ENCODE measurements at regions not wholly inside any gene's neighbourhood (a gene's known extent, or its start where the extent isn't known, plus 50 kb on each side); places are given as distances from the start of the nearest gene placed in this dataset.

DNA sequence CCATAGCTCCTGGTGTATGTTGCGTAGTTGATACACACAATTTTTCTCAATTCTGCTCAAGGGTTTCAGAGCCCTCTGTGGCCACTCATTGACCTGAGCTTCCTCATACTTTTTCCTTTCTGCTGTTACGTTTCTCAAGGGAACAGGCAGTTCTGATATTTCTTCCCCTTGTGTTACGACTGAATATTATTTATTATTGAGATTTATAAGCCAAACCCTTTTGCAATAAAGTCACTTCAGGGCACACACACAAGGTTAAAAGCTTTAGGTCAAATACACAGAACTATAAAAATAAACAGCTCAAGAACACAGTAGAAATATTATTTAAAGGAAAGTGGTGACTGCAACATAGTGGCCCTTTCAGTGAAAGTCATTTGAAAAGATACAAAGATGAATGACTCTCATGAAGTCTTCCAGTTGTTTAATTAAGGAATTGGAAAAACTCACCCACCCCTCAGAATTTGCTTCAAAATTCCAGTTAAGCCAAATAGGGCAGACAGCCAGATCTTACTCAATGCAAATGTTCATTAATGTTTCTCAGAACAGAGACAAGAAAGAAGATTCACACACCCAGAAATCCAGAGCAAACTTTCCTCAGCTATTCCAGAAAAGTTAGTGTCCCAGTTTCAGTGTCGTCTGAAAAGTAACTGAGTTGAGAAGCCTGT is 179.7 kb downstream of the TRIB2 start:
- intact Hi-C loops (cut with micrococcal nuclease; ENCODE audit: unreplicated experiment), result no loop called here
- Histone ChIP-seq H3K36me3 (ENCODE audit: insufficient read depth, low read length) (no peaks in the 10 kb centered on the region), H4K20me1 (ENCODE audit: insufficient read depth, low read length) (no peaks in the 10 kb centered on the region), H3K9me3 (ENCODE audit: low read length) (no peaks in the 10 kb centered on the region), H3K9me2 (ENCODE audit: insufficient read depth, low read length) (no peaks in the 10 kb centered on the region), H3K4me3 (ENCODE audit: low read depth, low read length, poor library complexity, severe bottlenecking) (no peak overlapping the region), H3K4me1 (ENCODE audit: insufficient read depth, low read length, poor library complexity, severe bottlenecking) (no peaks in the 10 kb centered on the region), H3K79me2 (ENCODE audit: insufficient read depth, low read depth, low read length) (no peaks in the 10 kb centered on the region), H3K27ac (ENCODE audit: low read depth, low read length, poor library complexity, severe bottlenecking) (no peak overlapping the region), H3K4me2 (ENCODE audit: low read length) (no peak overlapping the region), H2AFZ (ENCODE audit: low read length) (no peak overlapping the region)
- no TSS peak for BruUV-seq (replicated peaks)
- TF ChIP-seq EZH2phosphoT487 (IDR thresholded peaks at IDR 0.05; ENCODE audit: borderline replicate concordance, low read depth, low read length) (no peak), CTCF (conservative IDR thresholded peaks at IDR 0.05; ENCODE audit: low read length) (no peak)
- CTCF ChIA-PET (ENCODE audit: unreplicated experiment), result no interaction called here
- DNase-seq (ENCODE audit: low spot score), result no peak
- POLR2A ChIA-PET, result interaction anchor here (0.6 to 0.7 kb wide), 2 partner anchors 582 to 1358 kb away, joined by 3 read pairs; no protein-coding TSS in a partner anchor

DNA sequence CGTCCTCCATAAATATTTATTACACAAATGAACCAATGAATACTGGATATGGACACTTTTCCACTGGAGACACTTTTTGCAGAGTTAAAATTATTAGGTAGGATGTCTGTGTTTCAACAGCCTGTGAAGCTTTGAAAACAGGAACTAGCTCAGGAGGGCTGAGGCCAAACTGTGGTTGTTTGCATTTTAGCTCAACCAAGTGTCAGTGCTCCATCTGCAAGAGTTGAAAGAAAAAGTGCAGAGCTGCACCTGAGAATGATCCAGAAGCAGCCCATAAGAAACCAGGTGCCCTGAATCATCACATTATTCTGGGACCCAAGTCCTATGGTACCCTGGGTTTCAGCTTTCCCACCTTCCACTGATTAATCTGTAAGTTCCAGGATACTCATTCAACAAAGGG is 180.4 kb downstream of the TRIB2 start:
- no peaks in the 10 kb centered on the region for H4K20me1 ChIP-seq (ENCODE audit: insufficient read depth, low read length)
- no peaks in the 10 kb centered on the region for H3K79me2 ChIP-seq (ENCODE audit: insufficient read depth, low read depth, low read length)
- no peaks in the 10 kb centered on the region for H3K36me3 ChIP-seq (ENCODE audit: insufficient read depth, low read length)
- H3K9me2 ChIP-seq (ENCODE audit: insufficient read depth, low read length), result no peaks in the 10 kb centered on the region
- H3K4me1 ChIP-seq (ENCODE audit: insufficient read depth, low read length, poor library complexity, severe bottlenecking), result no peaks in the 10 kb centered on the region
- no peaks in the 10 kb centered on the region for H3K9me3 ChIP-seq (ENCODE audit: low read length)
- no peak for DNase-seq (ENCODE audit: low spot score)
- no peak overlapping the region for H3K4me2 ChIP-seq (ENCODE audit: low read length)
- BruUV-seq (replicated peaks), result no TSS peak
- H3K27ac ChIP-seq (ENCODE audit: low read depth, low read length, poor library complexity, severe bottlenecking), result no peak overlapping the region
- POLR2A ChIA-PET, result interaction anchor here (0.7 kb wide), 1 partner anchor 1357 kb away, joined by 3 read pairs; no protein-coding TSS in a partner anchor
- no peak overlapping the region for H2AFZ ChIP-seq (ENCODE audit: low read length)
- TF ChIP-seq EZH2phosphoT487 (IDR thresholded peaks at IDR 0.05; ENCODE audit: borderline replicate concordance, low read depth, low read length), result no peak
- TF ChIP-seq CTCF (conservative IDR thresholded peaks at IDR 0.05; ENCODE audit: low read length), result no peak
- intact Hi-C loops (cut with micrococcal nuclease; ENCODE audit: unreplicated experiment), result no loop called here
- CTCF ChIA-PET (ENCODE audit: unreplicated experiment), result no interaction called here
- H3K4me3 ChIP-seq (ENCODE audit: low read depth, low read length, poor library complexity, severe bottlenecking), result no peak overlapping the region

DNA sequence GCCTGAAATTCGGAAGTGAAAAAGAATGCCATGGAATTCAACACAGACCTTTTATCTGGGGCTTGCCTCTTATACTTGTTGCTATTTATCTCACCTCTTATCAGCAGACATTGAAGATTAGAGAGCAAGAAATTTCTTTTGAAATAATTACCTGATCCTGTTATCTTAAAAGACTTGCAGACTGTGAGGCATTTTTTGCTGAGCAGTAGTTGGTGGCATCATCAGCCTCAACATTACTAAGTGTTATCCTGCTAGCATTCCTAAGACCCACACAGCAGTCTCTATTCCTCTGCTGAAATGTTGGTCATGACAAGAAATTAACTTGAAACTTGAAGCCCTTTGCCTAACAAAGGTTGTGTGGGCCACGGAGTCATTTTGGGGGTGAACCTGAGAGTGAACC is 186.5 kb downstream of the TRIB2 start:
- BruUV-seq (replicated peaks), result no TSS peak
- no peaks in the 10 kb centered on the region for H3K9me2 ChIP-seq (ENCODE audit: insufficient read depth, low read length)

More for the DNA sequence above, 186.5 kb downstream of the TRIB2 start:
- POLR2A ChIA-PET, result interaction anchor here (0.6 kb wide), 1 partner anchor 127 kb away, joined by 3 read pairs; no protein-coding TSS in a partner anchor
- H3K4me3 ChIP-seq (ENCODE audit: low read depth, low read length, poor library complexity, severe bottlenecking), result no peak overlapping the region
- no peaks in the 10 kb centered on the region for H3K79me2 ChIP-seq (ENCODE audit: insufficient read depth, low read depth, low read length)
- no peak overlapping the region for H3K27ac ChIP-seq (ENCODE audit: low read depth, low read length, poor library complexity, severe bottlenecking)
- H3K4me1 ChIP-seq (ENCODE audit: insufficient read depth, low read length, poor library complexity, severe bottlenecking), result no peaks in the 10 kb centered on the region
- no peaks in the 10 kb centered on the region for H3K36me3 ChIP-seq (ENCODE audit: insufficient read depth, low read length)
- DNase-seq (ENCODE audit: low spot score), result no peak
- no peaks in the 10 kb centered on the region for H4K20me1 ChIP-seq (ENCODE audit: insufficient read depth, low read length)
- intact Hi-C loops (cut with micrococcal nuclease; ENCODE audit: unreplicated experiment), result no loop called here
- H3K9me3 ChIP-seq (ENCODE audit: low read length), result no peaks in the 10 kb centered on the region
- no peak overlapping the region for H2AFZ ChIP-seq (ENCODE audit: low read length)
- H3K4me2 ChIP-seq (ENCODE audit: low read length), result no peak overlapping the region
- CTCF ChIA-PET (ENCODE audit: unreplicated experiment), result no interaction called here
- TF ChIP-seq CTCF (conservative IDR thresholded peaks at IDR 0.05; ENCODE audit: low read length), result no peak
- no peak for TF ChIP-seq EZH2phosphoT487 (IDR thresholded peaks at IDR 0.05; ENCODE audit: borderline replicate concordance, low read depth, low read length)
